Stimulated activated CD4-positive, alpha-beta T cell treated with anti-CD3 and anti-CD28 coated beads, Interleukin-15, amount 100 ng/mL, for 48 hours (primary cell): ENCODE measurements at regions not wholly inside any gene's neighbourhood (a gene's known extent, or its start where the extent isn't known, plus 50 kb on each side); places are given as distances from the start of the nearest gene placed in this dataset.
A peak's percentile ranks its signal among the peaks of the same experiment; 100 is the strongest.

Source experiments
- DNase-seq, 2 donors: peaks; one replicate each; pipeline ENCODE4 v3.0.0-alpha.2; 2020; ENCODE audit warnings: low read depth in 2 of 2

GRCh38 chr4:152235718-152236117 is 300.2 kb downstream of the FBXW7 start:
- DNase-seq: no peak

- DNase-seq: no peak
These were observed 301.3 kb downstream of the FBXW7 start for GRCh38 chr4:152234571-152234970.

GRCh38 chr4:152232271-152232670 is 303.6 kb downstream of the FBXW7 start:
- DNase-seq: no peak

- DNase-seq: no peak
These were observed 306.1 kb downstream of the FBXW7 start for GRCh38 chr4:152229782-152230289.

GRCh38 chr4:152225680-152226079 is 310.2 kb downstream of the FBXW7 start:
- DNase-seq: no peak

- no peak for DNase-seq
These were observed 311.0 kb downstream of the FBXW7 start for GRCh38 chr4:152224721-152225420.

GRCh38 chr4:152224223-152224622 is 311.7 kb downstream of the FBXW7 start:
- no peak for DNase-seq

- no peak for DNase-seq
These were observed 312.3 kb downstream of the FBXW7 start for GRCh38 chr4:152223600-152223999.

- no peak for DNase-seq
These were observed 313.9 kb downstream of the FBXW7 start for GRCh38 chr4:152221816-152222516.

GRCh38 chr4:152220201-152220666 is 315.7 kb downstream of the FBXW7 start:
- peak; percentile 10 to 29 for DNase-seq

- DNase-seq: no peak
These were observed 317.3 kb downstream of the FBXW7 start for GRCh38 chr4:152218576-152218975.

GRCh38 chr4:152217896-152218295 is 318.0 kb downstream of the FBXW7 start:
- DNase-seq: no peak

GRCh38 chr4:152211936-152212653 is 323.8 kb downstream of the FBXW7 start:
- DNase-seq: no peak

GRCh38 chr4:152209772-152210493 is 326.0 kb downstream of the FBXW7 start:
- no peak for DNase-seq

- DNase-seq: no peak
These were observed 328.5 kb downstream of the FBXW7 start for GRCh38 chr4:152207378-152207720.

GRCh38 chr4:152206646-152207377 is 329.1 kb downstream of the FBXW7 start:
- DNase-seq: no peak

- DNase-seq: no peak
These were observed 329.7 kb downstream of the FBXW7 start for GRCh38 chr4:152206185-152206584.

GRCh38 chr4:152202415-152202814 is 333.5 kb downstream of the FBXW7 start:
- no peak for DNase-seq

GRCh38 chr4:152200511-152201333 is 335.2 kb downstream of the FBXW7 start:
- DNase-seq: no peak

GRCh38 chr4:152197211-152197610 is 338.7 kb downstream of the FBXW7 start:
- DNase-seq: no peak
